GM20431 (cell line): ENCODE measurements at regions not wholly inside any gene's neighbourhood (a gene's known extent, or its start where the extent isn't known, plus 50 kb on each side); places are given as distances from the start of the nearest gene placed in this dataset.

Experiments
- in situ Hi-C: fragments of 300-500 bp; cut with MseI, MboI; formaldehyde crosslinking; loops from one replicate; pipeline ENCODE4 v1.15.0; 2020; ENCODE audit warnings: low sequenced_read_pairs; ENCODE audit not compliant: unreplicated experiment

GRCh38 chr5:74037321-74037720 is 411.3 kb downstream of the ARHGEF28 start:
- in situ Hi-C loops = loop anchor here (25.0 kb wide), 1 partner anchor 600 kb away; the partner anchor contains the start of gene ENC1

GRCh38 chr5:74035521-74035937 is 409.5 kb downstream of the ARHGEF28 start:
- in situ Hi-C loops = loop anchor here (25.0 kb wide), 1 partner anchor 602 kb away; the partner anchor contains the start of gene ENC1

- in situ Hi-C loops = loop anchor here (25.0 kb wide), 1 partner anchor 603 kb away; the partner anchor contains the start of gene ENC1
These were observed 408.7 kb downstream of the ARHGEF28 start for GRCh38 chr5:74034733-74035132.

- in situ Hi-C loops = loop anchor here (25.0 kb wide), 1 partner anchor 605 kb away; the partner anchor contains the start of gene ENC1
These were observed 406.6 kb downstream of the ARHGEF28 start for GRCh38 chr5:74032617-74033016.

- in situ Hi-C loops = loop anchor here (25.0 kb wide), 1 partner anchor 606 kb away; the partner anchor contains the start of gene ENC1
These were observed 405.5 kb downstream of the ARHGEF28 start for GRCh38 chr5:74031536-74031935.

- in situ Hi-C loops = loop anchor here (25.0 kb wide), 1 partner anchor 606 kb away; the partner anchor contains the start of gene ENC1
These were observed 404.8 kb downstream of the ARHGEF28 start for GRCh38 chr5:74030821-74031220.

GRCh38 chr5:74030371-74030770 is 404.4 kb downstream of the ARHGEF28 start:
- in situ Hi-C loops = loop anchor here (25.0 kb wide), 1 partner anchor 607 kb away; the partner anchor contains the start of gene ENC1

- in situ Hi-C loops = loop anchor here (25.0 kb wide), 1 partner anchor 608 kb away; the partner anchor contains the start of gene ENC1
These were observed 403.0 kb downstream of the ARHGEF28 start for GRCh38 chr5:74028976-74029375.

GRCh38 chr5:74028406-74028805 is 402.4 kb downstream of the ARHGEF28 start:
- in situ Hi-C loops = loop anchor here (25.0 kb wide), 1 partner anchor 609 kb away; the partner anchor contains the start of gene ENC1

- in situ Hi-C loops = loop anchor here (25.0 kb wide), 1 partner anchor 609 kb away; the partner anchor contains the start of gene ENC1
These were observed 401.8 kb downstream of the ARHGEF28 start for GRCh38 chr5:74027732-74028338.

- in situ Hi-C loops = loop anchor here (25.0 kb wide), 1 partner anchor 611 kb away; the partner anchor contains the start of gene ENC1
These were observed 400.3 kb downstream of the ARHGEF28 start for GRCh38 chr5:74026310-74026709.

GRCh38 chr5:74021126-74021525 is 395.1 kb downstream of the ARHGEF28 start:
- in situ Hi-C loops = no loop called here

- in situ Hi-C loops = no loop called here
These were observed 394.5 kb downstream of the ARHGEF28 start for GRCh38 chr5:74020503-74020902.

- in situ Hi-C loops = no loop called here
These were observed 393.9 kb downstream of the ARHGEF28 start for GRCh38 chr5:74019923-74020322.

- in situ Hi-C loops = no loop called here
These were observed 391.8 kb downstream of the ARHGEF28 start for GRCh38 chr5:74017786-74018211.

GRCh38 chr5:74017112-74017511 is 391.1 kb downstream of the ARHGEF28 start:
- in situ Hi-C loops = no loop called here

- in situ Hi-C loops = no loop called here
These were observed 390.4 kb downstream of the ARHGEF28 start for GRCh38 chr5:74016373-74016772.

GRCh38 chr5:74015716-74016115 is 389.7 kb downstream of the ARHGEF28 start:
- in situ Hi-C loops = no loop called here

- in situ Hi-C loops = no loop called here
These were observed 387.2 kb downstream of the ARHGEF28 start for GRCh38 chr5:74013222-74013621.

GRCh38 chr5:74009502-74009901 is 383.5 kb downstream of the ARHGEF28 start:
- in situ Hi-C loops = no loop called here

- in situ Hi-C loops = no loop called here
These were observed 381.2 kb downstream of the ARHGEF28 start for GRCh38 chr5:74007193-74007592.
